NCI-H1417 treated with DMSO at 0.1 percent for 48 hours (cell line): ENCODE measurements at regions not wholly inside any gene's neighbourhood (a gene's known extent, or its start where the extent isn't known, plus 50 kb on each side); places are given as distances from the start of the nearest gene placed in this dataset.
"Not testable (repeated sequence)": the region's sequence is repeated elsewhere in the genome, so short reads cannot be mapped to it uniquely, and the experiment has no call there.

Source experiments
- DNase-seq: peaks from one replicate; lab custom pipeline; 2025; lab: John Stamatoyannopoulos, UW

GRCh38 chr3:73120710-73121109 is 59.3 kb downstream of the EBLN2 start:
- no peak for DNase-seq

- DNase-seq: no peak
These were observed 60.3 kb downstream of the EBLN2 start for GRCh38 chr3:73121669-73122331.

- DNase-seq: no peak
These were observed 72.6 kb downstream of the EBLN2 start for GRCh38 chr3:73134034-73134433.

GRCh38 chr3:73136941-73137340 is 75.5 kb downstream of the EBLN2 start:
- DNase-seq: peak; percentile 64

- DNase-seq: no peak
These were observed 76.4 kb downstream of the EBLN2 start for GRCh38 chr3:73137736-73138403.

GRCh38 chr3:73140772-73141442 is 79.4 kb downstream of the EBLN2 start:
- DNase-seq: no peak

GRCh38 chr3:73141525-73141924 is 80.1 kb downstream of the EBLN2 start:
- no peak for DNase-seq

- DNase-seq: no peak
These were observed 81.9 kb downstream of the EBLN2 start for GRCh38 chr3:73143401-73143800.

GRCh38 chr3:73143821-73144237 is 82.4 kb downstream of the EBLN2 start:
- peak; percentile 47 for DNase-seq

GRCh38 chr3:73144276-73144675 is 82.8 kb downstream of the EBLN2 start:
- DNase-seq: no peak

- no peak for DNase-seq
These were observed 83.4 kb downstream of the EBLN2 start for GRCh38 chr3:73144828-73145227.

- not testable (repeated sequence) for DNase-seq
These were observed 86.0 kb downstream of the EBLN2 start for GRCh38 chr3:73147479-73147878.

GRCh38 chr3:73148206-73148605 is 86.7 kb downstream of the EBLN2 start:
- DNase-seq: no peak

GRCh38 chr3:73148682-73149081 is 87.2 kb downstream of the EBLN2 start:
- DNase-seq: no peak

GRCh38 chr3:73150369-73151130 is 89.1 kb downstream of the EBLN2 start:
- DNase-seq: no peak

- DNase-seq: not testable (repeated sequence)
These were observed 91.1 kb downstream of the EBLN2 start for GRCh38 chr3:73152571-73152970.

GRCh38 chr3:73153057-73153456 is 91.6 kb downstream of the EBLN2 start:
- not testable (repeated sequence) for DNase-seq

- not testable (repeated sequence) for DNase-seq
These were observed 92.8 kb downstream of the EBLN2 start for GRCh38 chr3:73154261-73154660.

- not testable (repeated sequence) for DNase-seq
These were observed 94.0 kb downstream of the EBLN2 start for GRCh38 chr3:73155441-73155840.

- DNase-seq: no peak
These were observed 103.2 kb downstream of the EBLN2 start for GRCh38 chr3:73164622-73165021.

- DNase-seq: no peak
These were observed 114.2 kb downstream of the EBLN2 start for GRCh38 chr3:73175698-73176097.

- no peak for DNase-seq
These were observed 115.5 kb downstream of the EBLN2 start for GRCh38 chr3:73176941-73177340.
